ENCODE measurements at regions not wholly inside any gene's neighbourhood (a gene's known extent, or its start where the extent isn't known, plus 50 kb on each side); places are given as distances from the start of the nearest gene placed in this dataset.

DNA sequence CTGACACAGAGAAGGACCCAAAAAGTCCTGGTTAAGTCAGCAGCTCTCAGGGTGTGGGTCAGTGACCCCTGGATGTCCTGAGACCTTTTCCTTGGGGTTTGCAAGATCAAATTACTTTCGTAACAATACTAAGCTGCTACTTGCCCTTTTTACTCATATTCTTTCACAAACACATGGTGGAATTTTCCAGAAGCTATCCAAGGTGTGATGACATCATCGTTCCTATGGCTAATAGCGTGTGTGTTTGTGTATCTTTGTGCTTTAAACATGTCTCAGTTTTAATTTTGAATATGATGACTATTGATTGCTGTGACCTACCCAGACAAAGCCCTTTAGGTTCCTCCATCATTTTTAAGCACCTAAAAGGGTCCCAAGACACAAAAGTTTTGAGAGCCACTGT is 176.2 kb downstream of the PHETA1 start:
- TF ChIP-seq, protein P1, sequence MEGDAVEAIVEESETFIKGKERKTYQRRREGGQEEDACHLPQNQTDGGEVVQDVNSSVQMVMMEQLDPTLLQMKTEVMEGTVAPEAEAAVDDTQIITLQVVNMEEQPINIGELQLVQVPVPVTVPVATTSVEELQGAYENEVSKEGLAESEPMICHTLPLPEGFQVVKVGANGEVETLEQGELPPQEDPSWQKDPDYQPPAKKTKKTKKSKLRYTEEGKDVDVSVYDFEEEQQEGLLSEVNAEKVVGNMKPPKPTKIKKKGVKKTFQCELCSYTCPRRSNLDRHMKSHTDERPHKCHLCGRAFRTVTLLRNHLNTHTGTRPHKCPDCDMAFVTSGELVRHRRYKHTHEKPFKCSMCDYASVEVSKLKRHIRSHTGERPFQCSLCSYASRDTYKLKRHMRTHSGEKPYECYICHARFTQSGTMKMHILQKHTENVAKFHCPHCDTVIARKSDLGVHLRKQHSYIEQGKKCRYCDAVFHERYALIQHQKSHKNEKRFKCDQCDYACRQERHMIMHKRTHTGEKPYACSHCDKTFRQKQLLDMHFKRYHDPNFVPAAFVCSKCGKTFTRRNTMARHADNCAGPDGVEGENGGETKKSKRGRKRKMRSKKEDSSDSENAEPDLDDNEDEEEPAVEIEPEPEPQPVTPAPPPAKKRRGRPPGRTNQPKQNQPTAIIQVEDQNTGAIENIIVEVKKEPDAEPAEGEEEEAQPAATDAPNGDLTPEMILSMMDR (IDR thresholded peaks at IDR 0.05; ENCODE audit: insufficient read depth, low read length): no peak
- TF ChIP-seq SPI1 (IDR thresholded peaks at IDR 0.05; ENCODE audit: borderline replicate concordance, low read depth) (no peak), POLR2AphosphoS5 (IDR thresholded peaks at IDR 0.05; ENCODE audit: low read depth) (no peak), GABPA (IDR thresholded peaks at IDR 0.05; ENCODE audit: low read depth) (no peak)
- TF ChIP-seq, protein P2, sequence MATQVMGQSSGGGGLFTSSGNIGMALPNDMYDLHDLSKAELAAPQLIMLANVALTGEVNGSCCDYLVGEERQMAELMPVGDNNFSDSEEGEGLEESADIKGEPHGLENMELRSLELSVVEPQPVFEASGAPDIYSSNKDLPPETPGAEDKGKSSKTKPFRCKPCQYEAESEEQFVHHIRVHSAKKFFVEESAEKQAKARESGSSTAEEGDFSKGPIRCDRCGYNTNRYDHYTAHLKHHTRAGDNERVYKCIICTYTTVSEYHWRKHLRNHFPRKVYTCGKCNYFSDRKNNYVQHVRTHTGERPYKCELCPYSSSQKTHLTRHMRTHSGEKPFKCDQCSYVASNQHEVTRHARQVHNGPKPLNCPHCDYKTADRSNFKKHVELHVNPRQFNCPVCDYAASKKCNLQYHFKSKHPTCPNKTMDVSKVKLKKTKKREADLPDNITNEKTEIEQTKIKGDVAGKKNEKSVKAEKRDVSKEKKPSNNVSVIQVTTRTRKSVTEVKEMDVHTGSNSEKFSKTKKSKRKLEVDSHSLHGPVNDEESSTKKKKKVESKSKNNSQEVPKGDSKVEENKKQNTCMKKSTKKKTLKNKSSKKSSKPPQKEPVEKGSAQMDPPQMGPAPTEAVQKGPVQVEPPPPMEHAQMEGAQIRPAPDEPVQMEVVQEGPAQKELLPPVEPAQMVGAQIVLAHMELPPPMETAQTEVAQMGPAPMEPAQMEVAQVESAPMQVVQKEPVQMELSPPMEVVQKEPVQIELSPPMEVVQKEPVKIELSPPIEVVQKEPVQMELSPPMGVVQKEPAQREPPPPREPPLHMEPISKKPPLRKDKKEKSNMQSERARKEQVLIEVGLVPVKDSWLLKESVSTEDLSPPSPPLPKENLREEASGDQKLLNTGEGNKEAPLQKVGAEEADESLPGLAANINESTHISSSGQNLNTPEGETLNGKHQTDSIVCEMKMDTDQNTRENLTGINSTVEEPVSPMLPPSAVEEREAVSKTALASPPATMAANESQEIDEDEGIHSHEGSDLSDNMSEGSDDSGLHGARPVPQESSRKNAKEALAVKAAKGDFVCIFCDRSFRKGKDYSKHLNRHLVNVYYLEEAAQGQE (IDR thresholded peaks at IDR 0.05; ENCODE audit: insufficient replicate concordance, low read depth): no peak
- Histone ChIP-seq H3K27ac (replicated peaks) (no peak overlapping the region), H3K27me3 (ENCODE audit: insufficient read depth, poor library complexity, severe bottlenecking) (no peaks in the 10 kb centered on the region), H3K4me3 (replicated peaks; ENCODE audit: insufficient read depth, low read length) (no peak overlapping the region)
- no peak for DNase-seq (ENCODE audit: low read depth in 1 of 2, low spot score in 1 of 2)

DNA sequence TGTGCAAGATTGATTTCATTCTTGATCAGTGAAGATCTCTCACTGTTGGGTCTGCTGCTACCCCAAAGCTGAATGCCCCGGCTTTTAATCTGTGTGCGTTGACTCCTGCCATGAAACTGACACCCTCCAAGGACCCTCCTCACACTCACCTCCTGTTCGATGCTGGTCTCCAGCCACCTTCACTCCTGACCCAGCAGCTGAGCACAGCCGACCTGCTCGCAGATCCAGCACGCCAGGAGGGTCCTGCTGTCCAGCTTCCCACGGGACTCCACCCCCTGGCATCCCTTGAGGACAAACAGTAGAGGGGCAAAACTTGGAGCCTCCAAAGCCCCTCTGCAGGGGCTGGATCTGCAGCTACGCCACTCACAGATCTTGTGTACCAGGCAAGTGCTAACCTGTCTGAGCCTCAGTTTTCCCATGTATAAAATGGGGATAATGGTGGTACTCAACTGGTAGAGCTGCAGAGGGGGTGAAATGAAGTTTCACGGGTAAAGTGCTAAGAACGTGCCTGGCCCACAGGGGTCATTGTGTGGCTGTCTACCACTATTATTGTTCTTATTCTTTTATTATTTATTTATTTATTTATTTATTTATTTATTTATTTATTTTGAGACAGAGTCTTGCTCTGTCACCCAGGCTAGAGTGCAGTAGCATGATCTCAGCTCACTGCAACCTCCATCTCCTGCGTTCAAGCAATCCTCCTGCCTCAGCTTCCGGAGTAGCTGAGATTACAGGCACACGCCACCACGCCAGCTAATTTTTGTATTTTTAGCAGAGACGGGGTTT is 178.0 kb downstream of the PHETA1 start:
- TF ChIP-seq, protein P2 (IDR thresholded peaks at IDR 0.05; ENCODE audit: insufficient replicate concordance, low read depth): no peak
- TF ChIP-seq GABPA (IDR thresholded peaks at IDR 0.05; ENCODE audit: low read depth) (no peak), SPI1 (IDR thresholded peaks at IDR 0.05; ENCODE audit: borderline replicate concordance, low read depth) (no peak), POLR2AphosphoS5 (IDR thresholded peaks at IDR 0.05; ENCODE audit: low read depth) (no peak)
- TF ChIP-seq, protein P1 (IDR thresholded peaks at IDR 0.05; ENCODE audit: insufficient read depth, low read length): no peak
- H3K4me3 ChIP-seq (replicated peaks; ENCODE audit: insufficient read depth, low read length): no peak overlapping the region
- H3K27me3 ChIP-seq (ENCODE audit: insufficient read depth, poor library complexity, severe bottlenecking): no peaks in the 10 kb centered on the region
- DNase-seq (ENCODE audit: low read depth in 1 of 2, low spot score in 1 of 2): no peak
- no peak overlapping the region for H3K27ac ChIP-seq (replicated peaks)

DNA sequence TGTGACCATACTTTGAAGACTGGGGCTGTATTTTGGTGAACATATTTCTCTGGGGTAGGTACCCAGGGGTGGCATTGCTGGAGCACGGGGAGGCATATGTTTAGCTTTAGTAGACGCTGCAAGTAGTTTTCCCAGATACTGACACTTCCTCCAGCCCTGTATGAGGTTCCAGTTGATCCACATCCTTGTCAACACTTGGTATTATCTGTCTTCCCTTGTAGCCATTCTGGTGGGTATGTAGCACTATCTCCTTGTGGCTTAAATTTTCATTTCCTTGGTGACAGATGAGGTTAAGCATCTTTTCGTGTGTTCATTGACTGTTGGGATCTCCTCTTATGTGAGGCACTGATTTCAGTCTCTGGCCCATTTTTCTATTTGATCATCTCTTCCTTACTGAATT is 179.1 kb downstream of the PHETA1 start:
- H3K27me3 ChIP-seq (ENCODE audit: insufficient read depth, poor library complexity, severe bottlenecking): no peaks in the 10 kb centered on the region
- no peak overlapping the region for H3K27ac ChIP-seq (replicated peaks)
- DNase-seq (ENCODE audit: low read depth in 1 of 2, low spot score in 1 of 2): no peak
- H3K4me3 ChIP-seq (replicated peaks; ENCODE audit: insufficient read depth, low read length): no peak overlapping the region
- TF ChIP-seq, protein P2 (IDR thresholded peaks at IDR 0.05; ENCODE audit: insufficient replicate concordance, low read depth): no peak

Measured in HL-60 (cell line).